LNCaP clone FGC (cell line): ENCODE measurements at regions not wholly inside any gene's neighbourhood (a gene's known extent, or its start where the extent isn't known, plus 50 kb on each side); places are given as distances from the start of the nearest gene placed in this dataset.

Source experiments
- DNase-seq: peaks from one replicate; pipeline ENCODE4 v3.0.0-alpha.2; 2011; ENCODE audit warnings: low read depth
- H3K4me3 ChIP-seq: 2 replicates; pipeline ENCODE4 v1.5.1; 2011; ENCODE audit warnings: mild to moderate bottlenecking, low read depth, low read length, control low read depth
- TF ChIP-seq, protein P1 (sequence below): IDR thresholded peaks from 2 replicates; pipeline ENCODE4 v1.5.1; 2012; ENCODE audit warnings: mild to moderate bottlenecking; ENCODE audit not compliant: control insufficient read depth, insufficient read depth; ENCODE audit errors: extremely low read depth

DNA sequence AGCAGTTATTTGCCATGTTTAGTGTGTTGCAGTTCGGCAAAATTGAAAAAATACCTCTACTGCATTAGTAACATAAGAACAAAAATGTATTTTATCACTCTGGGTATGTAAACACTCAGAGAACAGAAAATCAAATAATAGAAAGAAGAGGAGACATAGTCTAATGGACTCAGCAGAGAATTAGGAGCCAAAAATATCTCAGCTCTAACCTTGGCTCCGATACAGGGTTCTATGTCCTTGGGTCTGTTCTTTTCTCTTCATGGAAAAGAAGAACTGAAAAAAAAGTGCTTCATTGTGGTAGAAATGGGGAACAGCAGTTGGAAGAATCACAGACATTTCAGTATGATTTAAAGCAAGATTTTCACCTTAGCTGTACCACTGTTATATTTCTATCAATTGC lies 240.5 kb upstream of the CXXC4 start:
- no peak for DNase-seq
- H3K4me3 ChIP-seq = no peak overlapping the region
- TF ChIP-seq, protein P1, sequence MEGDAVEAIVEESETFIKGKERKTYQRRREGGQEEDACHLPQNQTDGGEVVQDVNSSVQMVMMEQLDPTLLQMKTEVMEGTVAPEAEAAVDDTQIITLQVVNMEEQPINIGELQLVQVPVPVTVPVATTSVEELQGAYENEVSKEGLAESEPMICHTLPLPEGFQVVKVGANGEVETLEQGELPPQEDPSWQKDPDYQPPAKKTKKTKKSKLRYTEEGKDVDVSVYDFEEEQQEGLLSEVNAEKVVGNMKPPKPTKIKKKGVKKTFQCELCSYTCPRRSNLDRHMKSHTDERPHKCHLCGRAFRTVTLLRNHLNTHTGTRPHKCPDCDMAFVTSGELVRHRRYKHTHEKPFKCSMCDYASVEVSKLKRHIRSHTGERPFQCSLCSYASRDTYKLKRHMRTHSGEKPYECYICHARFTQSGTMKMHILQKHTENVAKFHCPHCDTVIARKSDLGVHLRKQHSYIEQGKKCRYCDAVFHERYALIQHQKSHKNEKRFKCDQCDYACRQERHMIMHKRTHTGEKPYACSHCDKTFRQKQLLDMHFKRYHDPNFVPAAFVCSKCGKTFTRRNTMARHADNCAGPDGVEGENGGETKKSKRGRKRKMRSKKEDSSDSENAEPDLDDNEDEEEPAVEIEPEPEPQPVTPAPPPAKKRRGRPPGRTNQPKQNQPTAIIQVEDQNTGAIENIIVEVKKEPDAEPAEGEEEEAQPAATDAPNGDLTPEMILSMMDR = no peak

DNA sequence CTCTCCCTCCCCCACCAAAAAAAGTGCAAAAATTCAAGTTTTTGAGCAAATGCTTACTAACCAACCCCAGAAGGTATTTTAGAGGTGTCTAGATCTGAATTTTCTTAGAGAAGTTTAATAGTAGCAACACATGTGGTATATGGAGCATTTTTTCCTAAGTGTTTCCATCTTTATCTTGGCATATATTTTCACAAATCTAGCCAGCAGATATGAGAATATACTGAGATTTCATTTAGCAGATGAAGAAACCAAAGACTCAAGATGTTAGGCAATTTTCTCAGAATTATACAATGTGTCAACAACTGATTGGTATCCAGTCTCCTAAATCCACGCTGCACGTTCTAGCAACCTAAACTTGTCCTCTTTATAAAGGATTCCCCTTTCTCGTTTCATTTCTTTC lies 245.5 kb upstream of the CXXC4 start:
- H3K4me3 ChIP-seq = no peak overlapping the region
- TF ChIP-seq, protein P1 = no peak
- DNase-seq = no peak

DNA sequence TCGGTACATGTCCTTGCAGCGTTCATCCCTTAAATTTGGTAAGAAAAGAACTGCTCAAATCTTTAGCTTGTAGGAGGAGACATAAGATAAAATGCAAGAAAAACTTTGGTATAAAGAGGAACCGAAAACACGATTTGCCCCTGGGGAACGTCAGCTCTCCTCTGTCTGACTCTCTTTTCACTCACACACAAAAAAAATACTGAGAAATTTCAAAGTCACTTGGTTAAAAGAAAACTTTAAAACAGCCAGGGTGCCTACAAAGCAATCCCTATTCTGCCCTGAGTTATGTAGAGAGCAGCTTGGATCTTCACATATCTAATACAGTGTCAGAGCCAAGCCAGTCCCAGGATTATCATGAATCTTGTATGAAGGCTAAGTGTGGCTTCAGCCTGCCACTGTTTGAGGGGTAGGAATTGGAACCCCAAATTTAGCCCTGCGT lies 248.5 kb upstream of the CXXC4 start:
- no peak for DNase-seq
- no peak overlapping the region for H3K4me3 ChIP-seq
- TF ChIP-seq, protein P1 = no peak

DNA sequence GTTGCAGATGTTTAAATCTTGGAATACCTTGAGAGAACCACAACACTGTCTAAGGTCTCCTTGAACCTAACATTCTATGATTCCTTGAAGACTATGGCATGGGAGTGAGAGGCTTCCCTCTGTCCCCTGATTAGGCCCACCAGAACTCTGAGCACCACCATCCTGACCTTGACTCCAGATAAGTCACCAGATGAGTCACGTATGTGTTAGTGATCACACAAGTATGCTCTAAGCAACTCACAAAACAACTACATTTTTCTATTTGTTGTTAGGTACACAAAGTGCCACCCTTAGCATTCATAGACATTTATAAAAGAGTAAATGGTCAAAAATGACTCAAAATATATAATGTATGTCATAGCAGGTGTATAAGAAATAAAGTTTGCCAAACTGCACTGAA lies 252.9 kb upstream of the CXXC4 start:
- DNase-seq = no peak
- TF ChIP-seq, protein P1 = no peak
- H3K4me3 ChIP-seq = no peak overlapping the region

DNA sequence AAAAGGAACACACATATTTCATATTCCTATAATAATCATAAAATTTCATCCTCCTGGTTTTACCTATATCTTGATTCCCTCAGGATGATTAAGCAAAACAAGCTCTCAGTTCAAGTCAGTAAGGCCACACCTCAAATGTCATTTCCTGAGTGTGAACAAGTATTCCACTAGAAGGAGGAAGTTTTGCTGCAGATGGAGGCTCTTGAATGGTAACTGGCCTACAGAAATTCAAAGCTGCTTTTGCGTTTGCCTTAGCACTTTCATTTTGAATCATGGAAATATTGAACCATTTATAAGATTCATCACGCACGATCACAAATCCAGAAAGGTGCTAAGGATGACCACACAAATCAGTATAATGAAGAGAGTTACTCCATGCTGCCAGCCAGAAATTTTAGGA lies 254.4 kb upstream of the CXXC4 start:
- TF ChIP-seq, protein P1 = no peak
- H3K4me3 ChIP-seq = no peak overlapping the region
- DNase-seq = no peak

DNA sequence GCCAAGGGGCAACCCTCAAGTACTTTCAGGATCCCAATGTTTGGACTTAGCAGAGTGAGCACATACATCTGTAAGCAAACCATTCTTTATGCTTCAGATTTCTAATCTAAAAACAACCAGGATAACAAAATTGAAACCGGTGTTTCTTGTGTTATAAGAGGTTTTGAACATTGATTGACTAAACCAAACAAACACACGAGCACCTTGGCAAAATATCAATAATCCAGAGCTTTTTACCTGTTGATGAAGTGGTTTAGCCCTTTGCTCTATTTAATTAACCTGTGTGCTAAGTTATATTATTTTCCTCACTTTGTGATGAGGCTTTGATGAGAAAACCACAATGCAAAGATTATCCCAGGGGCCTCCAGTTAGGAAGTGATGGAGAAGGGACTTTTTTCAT lies 255.3 kb upstream of the CXXC4 start:
- H3K4me3 ChIP-seq = no peak overlapping the region
- DNase-seq = no peak
- TF ChIP-seq, protein P1 = no peak

DNA sequence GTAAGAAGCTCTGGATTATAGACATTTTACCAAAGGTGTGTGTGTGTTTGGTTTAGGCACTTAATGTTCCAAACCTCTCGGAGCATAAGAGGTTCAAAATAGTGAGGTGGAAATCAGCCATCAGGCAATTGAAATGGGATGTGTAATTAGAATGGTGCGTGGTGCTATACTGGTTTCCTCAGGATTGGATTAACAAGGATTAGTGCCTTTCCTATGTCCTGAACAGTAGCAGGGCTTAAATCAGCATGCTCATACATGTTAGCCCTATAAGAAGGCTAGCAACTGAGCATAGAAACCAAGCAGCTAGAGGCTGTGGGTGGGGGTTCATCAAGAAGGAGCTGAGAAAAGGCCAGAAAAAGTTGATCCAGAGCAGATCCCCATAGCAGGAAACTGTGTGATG lies 256.8 kb upstream of the CXXC4 start:
- DNase-seq = no peak
- TF ChIP-seq, protein P1 = no peak
- no peak overlapping the region for H3K4me3 ChIP-seq
